ENCODE measurements at regions not wholly inside any gene's neighbourhood (a gene's known extent, or its start where the extent isn't known, plus 50 kb on each side); places are given as distances from the start of the nearest gene placed in this dataset.

- no peak for DNase-seq
These were observed 111.6 kb upstream of the OBI1 start for GRCh38 chr13:78770601-78771000.

GRCh38 chr13:78768950-78769349 lies 110.0 kb upstream of the OBI1 start:
- DNase-seq, result no peak

- DNase-seq, result no peak
These were observed 105.7 kb upstream of the OBI1 start for GRCh38 chr13:78764665-78765064.

- no peak for DNase-seq
These were observed 103.9 kb upstream of the OBI1 start for GRCh38 chr13:78762825-78763224.

- no peak for DNase-seq
These were observed 100.7 kb upstream of the OBI1 start for GRCh38 chr13:78759704-78760103.

GRCh38 chr13:78758549-78758948 lies 99.6 kb upstream of the OBI1 start:
- no peak for DNase-seq

GRCh38 chr13:78753435-78753834 lies 94.5 kb upstream of the OBI1 start:
- DNase-seq, result no peak

- no peak for DNase-seq
These were observed 91.8 kb upstream of the OBI1 start for GRCh38 chr13:78750735-78751134.

- no peak for DNase-seq
These were observed 85.0 kb upstream of the OBI1 start for GRCh38 chr13:78743973-78744372.

- no peak for DNase-seq
These were observed 83.7 kb upstream of the OBI1 start for GRCh38 chr13:78742659-78743058.

- DNase-seq, result no peak
These were observed 77.2 kb upstream of the OBI1 start for GRCh38 chr13:78736142-78736541.

GRCh38 chr13:78732445-78733017 lies 73.6 kb upstream of the OBI1 start:
- no peak for DNase-seq

- DNase-seq, result no peak
These were observed 63.7 kb upstream of the OBI1 start for GRCh38 chr13:78722700-78723099.

- no peak for DNase-seq
These were observed 60.4 kb upstream of the OBI1 start for GRCh38 chr13:78719367-78719766.

GRCh38 chr13:78714717-78715116 lies 55.8 kb upstream of the OBI1 start:
- no peak for DNase-seq

GRCh38 chr13:78712831-78713230 lies 53.9 kb upstream of the OBI1 start:
- no peak for DNase-seq

GRCh38 chr13:78709028-78709427 lies 50.1 kb upstream of the OBI1 start:
- DNase-seq, result no peak
